OCI-M1 (cell line): ENCODE measurements at regions not wholly inside any gene's neighbourhood (a gene's known extent, or its start where the extent isn't known, plus 50 kb on each side); places are given as distances from the start of the nearest gene placed in this dataset.

Experiments used
- DNase-seq: peaks from one replicate; lab custom pipeline; 2025; lab: John Stamatoyannopoulos, UW

GRCh38 chr15:39447881-39448280 lies 133.0 kb upstream of the THBS1 start:
- DNase-seq: no peak

GRCh38 chr15:39448409-39448808 lies 132.5 kb upstream of the THBS1 start:
- DNase-seq: no peak

- no peak for DNase-seq
Observed at GRCh38 chr15:39451121-39451688, 129.7 kb upstream of the THBS1 start.

- DNase-seq: no peak
Observed at GRCh38 chr15:39451871-39452270, 129.0 kb upstream of the THBS1 start.

- DNase-seq: peak; percentile 79
Observed at GRCh38 chr15:39453620-39454019, 127.3 kb upstream of the THBS1 start.

- peak; percentile 38 for DNase-seq
Observed at GRCh38 chr15:39454189-39454986, 126.5 kb upstream of the THBS1 start.

- peak; percentile 62 for DNase-seq
Observed at GRCh38 chr15:39455471-39455991, 125.3 kb upstream of the THBS1 start.

GRCh38 chr15:39456159-39456558 lies 124.7 kb upstream of the THBS1 start:
- no peak for DNase-seq

- DNase-seq: no peak
Observed at GRCh38 chr15:39456582-39457330, 124.1 kb upstream of the THBS1 start.

GRCh38 chr15:39458131-39458530 lies 122.7 kb upstream of the THBS1 start:
- DNase-seq: no peak

- DNase-seq: no peak
Observed at GRCh38 chr15:39459548-39459947, 121.3 kb upstream of the THBS1 start.

GRCh38 chr15:39460748-39461147 lies 120.1 kb upstream of the THBS1 start:
- DNase-seq: no peak

GRCh38 chr15:39461536-39462130 lies 119.2 kb upstream of the THBS1 start:
- no peak for DNase-seq

GRCh38 chr15:39462691-39463090 lies 118.2 kb upstream of the THBS1 start:
- DNase-seq: no peak

GRCh38 chr15:39465843-39466749 lies 114.8 kb upstream of the THBS1 start:
- no peak for DNase-seq

- no peak for DNase-seq
Observed at GRCh38 chr15:39466750-39467105, 114.2 kb upstream of the THBS1 start.

- DNase-seq: peak; percentile 15
Observed at GRCh38 chr15:39468331-39468730, 112.5 kb upstream of the THBS1 start.

GRCh38 chr15:39468828-39469227 lies 112.1 kb upstream of the THBS1 start:
- DNase-seq: peak; percentile 7

- no peak for DNase-seq
Observed at GRCh38 chr15:39471785-39472574, 108.9 kb upstream of the THBS1 start.

- no peak for DNase-seq
Observed at GRCh38 chr15:39472621-39473297, 108.1 kb upstream of the THBS1 start.
